ENCODE measurements at regions not wholly inside any gene's neighbourhood (a gene's known extent, or its start where the extent isn't known, plus 50 kb on each side); places are given as distances from the start of the nearest gene placed in this dataset.

- no peaks in the 10 kb centered on the region for H3K9me2 ChIP-seq (ENCODE audit: insufficient read depth, low read length)
- no peak overlapping the region for H3K4me2 ChIP-seq (ENCODE audit: low read length)
- TF ChIP-seq POLR2AphosphoS5 (IDR thresholded peaks at IDR 0.05): no peak
- TF ChIP-seq CTCF (IDR thresholded peaks at IDR 0.05; ENCODE audit: poor library complexity, severe bottlenecking): no peak
- no peak for TF ChIP-seq RAD21 (conservative IDR thresholded peaks at IDR 0.05)
- no peak for TF ChIP-seq REST (IDR thresholded peaks at IDR 0.05; ENCODE audit: borderline replicate concordance)
- TF ChIP-seq MXI1 (conservative IDR thresholded peaks at IDR 0.05; ENCODE audit: poor library complexity, severe bottlenecking): no peak
- TF ChIP-seq EP300 (conservative IDR thresholded peaks at IDR 0.05; ENCODE audit: poor library complexity, severe bottlenecking): no peak
These were observed 821.2 kb downstream of the VRK1 start for GRCh38 chr14:97618401-97618800.

DNA sequence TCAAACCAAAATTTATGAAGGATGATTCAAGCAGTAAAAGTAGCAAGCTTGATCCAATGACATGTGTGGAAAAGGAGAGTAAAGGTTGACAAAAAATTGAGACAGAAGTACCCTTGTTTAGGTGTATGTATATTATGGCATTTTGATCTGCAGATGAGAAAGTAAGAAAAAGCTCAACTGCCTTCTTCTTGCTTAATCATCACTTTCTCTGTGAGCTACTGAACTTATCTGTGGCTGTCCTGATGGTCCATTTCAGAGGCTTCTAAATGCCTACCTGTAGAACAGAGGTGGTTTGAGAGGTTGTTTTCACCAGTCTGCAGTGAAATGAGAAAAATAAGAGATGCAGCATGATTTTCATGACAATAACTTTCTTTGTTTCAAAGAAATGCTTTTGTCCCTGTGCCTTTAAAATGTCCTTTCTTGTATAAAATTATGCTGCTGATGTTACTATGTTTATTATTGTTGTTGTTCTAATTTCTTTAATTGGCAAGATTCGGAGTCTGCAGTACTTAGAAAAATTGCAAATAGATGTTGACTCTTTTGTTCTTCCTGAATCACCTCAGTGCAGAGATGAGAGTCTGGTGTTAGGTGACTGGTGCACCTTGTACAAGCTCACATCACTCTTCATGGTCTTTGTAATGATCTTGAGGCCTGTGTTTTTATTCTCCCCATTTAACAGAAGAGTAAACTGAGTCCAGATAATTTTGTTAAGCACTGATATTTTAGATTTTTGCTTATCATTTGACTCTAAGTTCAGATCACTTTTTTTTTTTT lies 821.9 kb downstream of the VRK1 start:
- Histone ChIP-seq H3F3A (ENCODE audit: insufficient read depth, low read length, poor library complexity, severe bottlenecking) (no peaks in the 10 kb centered on the region), H3K9me2 (ENCODE audit: insufficient read depth, low read length) (no peaks in the 10 kb centered on the region), H2AFZ (ENCODE audit: low read depth, low read length) (no peak overlapping the region), H3K79me2 (replicated peaks; ENCODE audit: insufficient read depth, low read length) (no peaks in the 10 kb centered on the region), H3K9ac (ENCODE audit: low read length) (no peak overlapping the region), H3K36me3 (ENCODE audit: insufficient read depth, low read length) (no peaks in the 10 kb centered on the region), H3K9me3 (ENCODE audit: low read length) (no peaks in the 10 kb centered on the region), H3K27me3 (ENCODE audit: insufficient read depth, low read depth, low read length) (no peaks in the 10 kb centered on the region), H3K27ac (ENCODE audit: low read length) (no peak overlapping the region), H4K20me1 (ENCODE audit: insufficient read depth) (no peaks in the 10 kb centered on the region), H3K4me2 (ENCODE audit: low read length) (no peak overlapping the region), H3K4me3 (ENCODE audit: low read length) (no peak overlapping the region)
- TF ChIP-seq EZH2 (IDR thresholded peaks at IDR 0.05; ENCODE audit: borderline replicate concordance, insufficient read depth, low read length, poor library complexity, severe bottlenecking) (no peak), RAD21 (conservative IDR thresholded peaks at IDR 0.05) (no peak), MXI1 (conservative IDR thresholded peaks at IDR 0.05; ENCODE audit: poor library complexity, severe bottlenecking) (no peak), EP300 (conservative IDR thresholded peaks at IDR 0.05; ENCODE audit: poor library complexity, severe bottlenecking) (no peak), POLR2AphosphoS5 (IDR thresholded peaks at IDR 0.05) (no peak), CTCF (IDR thresholded peaks at IDR 0.05; ENCODE audit: poor library complexity, severe bottlenecking) (no peak), SMC3 (conservative IDR thresholded peaks at IDR 0.05; ENCODE audit: poor library complexity) (no peak), REST (IDR thresholded peaks at IDR 0.05; ENCODE audit: borderline replicate concordance) (no peak), TAF1 (IDR thresholded peaks at IDR 0.05; ENCODE audit: low read depth) (no peak)

More at GRCh38 chr14:97618401-97618800, 821.2 kb downstream of the VRK1 start:
- H3K27me3 ChIP-seq (ENCODE audit: insufficient read depth, low read depth, low read length): no peaks in the 10 kb centered on the region
- no peak overlapping the region for H3K27ac ChIP-seq (ENCODE audit: low read length)
- no peaks in the 10 kb centered on the region for H3K79me2 ChIP-seq (replicated peaks; ENCODE audit: insufficient read depth, low read length)
- H3K4me3 ChIP-seq (ENCODE audit: low read length): no peak overlapping the region
- no peaks in the 10 kb centered on the region for H3K36me3 ChIP-seq (ENCODE audit: insufficient read depth, low read length)
- H3F3A ChIP-seq (ENCODE audit: insufficient read depth, low read length, poor library complexity, severe bottlenecking): no peaks in the 10 kb centered on the region
- H4K20me1 ChIP-seq (ENCODE audit: insufficient read depth): no peaks in the 10 kb centered on the region
- no peak overlapping the region for H2AFZ ChIP-seq (ENCODE audit: low read depth, low read length)
- H3K9me3 ChIP-seq (ENCODE audit: low read length): no peaks in the 10 kb centered on the region
- no peak overlapping the region for H3K9ac ChIP-seq (ENCODE audit: low read length)

All from neural cell (in vitro differentiated cells).